SK-N-SH (cell line): ENCODE measurements at regions not wholly inside any gene's neighbourhood (a gene's known extent, or its start where the extent isn't known, plus 50 kb on each side); places are given as distances from the start of the nearest gene placed in this dataset.
"Not testable (repeated sequence)": the region's sequence is repeated elsewhere in the genome, so short reads cannot be mapped to it uniquely, and the experiment has no call there.

Experiments used
- CTCF ChIA-PET: fragments of 300-600, 350-600 bp; formaldehyde crosslinking; extraction: SDS; loops from one replicate; lab custom pipeline; 2021; lab: Yijun Ruan, JAX
- POLR2A ChIA-PET: fragments of 350-600 bp; sonication (Branson Sonifier 250); formaldehyde crosslinking; extraction: SDS; loops from one replicate; lab custom pipeline; 2020; ENCODE audit warnings: antibody characterized with exemption, inconsistent platforms; lab: Yijun Ruan, JAX
- DNase-seq: peaks from one replicate; pipeline ENCODE4 v3.0.0; 2012
- H2AFZ ChIP-seq: fragments of 200-600 bp; sonication (generic); 2 replicates; pipeline ENCODE4 v1.8.1; 2016; ENCODE audit warnings: antibody characterized with exemption, mild to moderate bottlenecking, low read depth
- H3F3A ChIP-seq: fragments of 200-600 bp; sonication (generic); replicated peaks from 2 replicates; pipeline ENCODE3; 2016; ENCODE audit warnings: antibody characterized with exemption, mild to moderate bottlenecking; ENCODE audit not compliant: insufficient read depth
- H3K27ac ChIP-seq, 2 experiments: fragments of 200-500 bp in 1 of 2; fragments of 200-600 bp in 1 of 2; sonication (Bioruptor generic) in 1 of 2; sonication (generic), shearing (Covaris generic) in 1 of 2; 2 replicates each; pipeline versions ENCODE4 v1.5.1 to v1.6.1; 2014 to 2016; ENCODE audit warnings: low read depth in 2 of 2, inconsistent platforms in 1 of 2, low read length in 1 of 2, mild to moderate bottlenecking in 1 of 2, mixed read lengths in 1 of 2
- H3K27me3 ChIP-seq: fragments of 200-600 bp; sonication (generic), shearing (Covaris generic); 2 replicates; pipeline ENCODE4 v1.6.1; 2016; ENCODE audit warnings: mixed run types; ENCODE audit not compliant: insufficient read depth
- H3K36me3 ChIP-seq, 2 experiments: fragments of 200-500 bp in 1 of 2; fragments of 200-600 bp in 1 of 2; sonication (Bioruptor generic) in 1 of 2; sonication (generic) in 1 of 2; replicated peaks in 1 of 2; 2 replicates each; pipeline versions ENCODE3 to v1.5.1; 2014 to 2016; ENCODE audit warnings: low read length in 1 of 2, mild to moderate bottlenecking in 1 of 2; ENCODE audit not compliant: insufficient read depth in 2 of 2, control insufficient read depth in 1 of 2
- H3K4me1 ChIP-seq, 2 experiments: fragments of 200-500 bp in 1 of 2; fragments of 200-600 bp in 1 of 2; sonication (Bioruptor generic) in 1 of 2; sonication (generic), shearing (Covaris generic) in 1 of 2; 2 replicates each; pipeline versions ENCODE4 v1.5.1 to v1.6.1; 2014 to 2016; ENCODE audit warnings: low read depth in 1 of 2, low read length in 1 of 2, mixed run types in 1 of 2; ENCODE audit not compliant: insufficient read depth in 2 of 2, control insufficient read depth in 1 of 2
- H3K4me2 ChIP-seq: fragments of 200-600 bp; sonication (generic), shearing (Covaris generic); 2 replicates; pipeline ENCODE4 v1.6.1; 2017; ENCODE audit warnings: mixed run types
- H3K4me3 ChIP-seq, 2 experiments: fragments of 200-500 bp in 1 of 2; fragments of 200-600 bp in 1 of 2; sonication (Bioruptor generic) in 1 of 2; sonication (generic), shearing (Covaris generic) in 1 of 2; 2 replicates each; pipeline versions ENCODE4 v1.5.1 to v1.8.1; 2014 to 2016; ENCODE audit warnings: low read depth in 2 of 2, inconsistent platforms in 1 of 2, low read length in 1 of 2, mild to moderate bottlenecking in 1 of 2, mixed read lengths in 1 of 2, moderate library complexity in 1 of 2
- H3K79me2 ChIP-seq: fragments of 200-600 bp; sonication (generic); 2 replicates; pipeline ENCODE4 v1.8.1; 2017; ENCODE audit warnings: mild to moderate bottlenecking; ENCODE audit not compliant: insufficient read depth
- H3K9ac ChIP-seq: fragments of 200-600 bp; sonication (generic); 2 replicates; pipeline ENCODE4 v1.6.1; 2017; ENCODE audit warnings: mixed run types
- H3K9me2 ChIP-seq: fragments of 200-600 bp; sonication (generic); 2 replicates; pipeline ENCODE4 v1.6.1; 2017; ENCODE audit warnings: mixed run types
- H3K9me3 ChIP-seq: fragments of 200-600 bp; sonication (generic); 2 replicates; pipeline ENCODE4 v1.6.1; 2017; ENCODE audit warnings: mixed run types, mild to moderate bottlenecking, moderate library complexity
- H4K20me1 ChIP-seq: fragments of 200-600 bp; sonication (generic); 2 replicates; pipeline ENCODE4 v1.6.1; 2017; ENCODE audit warnings: mild to moderate bottlenecking, mixed run types; ENCODE audit not compliant: insufficient read depth
- EZH2phosphoT487 ChIP-seq: fragments of 200-600 bp; sonication (generic); IDR thresholded peaks from 2 replicates; pipeline ENCODE4 v1.6.1; 2017; ENCODE audit warnings: low read depth, mixed run types, mild to moderate bottlenecking, antibody characterized with exemption, moderate library complexity, borderline replicate concordance
- GABPA ChIP-seq: IDR thresholded peaks from 2 replicates; pipeline ENCODE4 v1.4.0; 2012; ENCODE audit warnings: low read depth, mild to moderate bottlenecking
- IRF3 ChIP-seq: fragments of 150-350 bp; IDR thresholded peaks from 2 replicates; pipeline ENCODE4 v1.6.1; 2016; ENCODE audit warnings: mild to moderate bottlenecking, low read depth, low read length
- JUND ChIP-seq: IDR thresholded peaks from 2 replicates; pipeline ENCODE4 v1.4.0; 2012
- WGBS: methylation state at CpG from one replicate; pipeline ENCODE4 v1.1.6; 2017; ENCODE audit warnings: low lambda C conversion rate; 5-methylcytosine and 5-hydroxymethylcytosine counted together
- TF ChIP-seq, protein P1 (sequence below): IDR thresholded peaks from 2 replicates; pipeline ENCODE4 v1.6.1; 2012; ENCODE audit warnings: mild to moderate bottlenecking, low read depth, low read length, moderate library complexity
- TF ChIP-seq, protein P2 (sequence below): IDR thresholded peaks from 2 replicates; pipeline ENCODE4 v1.4.0; 2012; ENCODE audit warnings: low read depth, borderline replicate concordance

- TF ChIP-seq, protein P1, sequence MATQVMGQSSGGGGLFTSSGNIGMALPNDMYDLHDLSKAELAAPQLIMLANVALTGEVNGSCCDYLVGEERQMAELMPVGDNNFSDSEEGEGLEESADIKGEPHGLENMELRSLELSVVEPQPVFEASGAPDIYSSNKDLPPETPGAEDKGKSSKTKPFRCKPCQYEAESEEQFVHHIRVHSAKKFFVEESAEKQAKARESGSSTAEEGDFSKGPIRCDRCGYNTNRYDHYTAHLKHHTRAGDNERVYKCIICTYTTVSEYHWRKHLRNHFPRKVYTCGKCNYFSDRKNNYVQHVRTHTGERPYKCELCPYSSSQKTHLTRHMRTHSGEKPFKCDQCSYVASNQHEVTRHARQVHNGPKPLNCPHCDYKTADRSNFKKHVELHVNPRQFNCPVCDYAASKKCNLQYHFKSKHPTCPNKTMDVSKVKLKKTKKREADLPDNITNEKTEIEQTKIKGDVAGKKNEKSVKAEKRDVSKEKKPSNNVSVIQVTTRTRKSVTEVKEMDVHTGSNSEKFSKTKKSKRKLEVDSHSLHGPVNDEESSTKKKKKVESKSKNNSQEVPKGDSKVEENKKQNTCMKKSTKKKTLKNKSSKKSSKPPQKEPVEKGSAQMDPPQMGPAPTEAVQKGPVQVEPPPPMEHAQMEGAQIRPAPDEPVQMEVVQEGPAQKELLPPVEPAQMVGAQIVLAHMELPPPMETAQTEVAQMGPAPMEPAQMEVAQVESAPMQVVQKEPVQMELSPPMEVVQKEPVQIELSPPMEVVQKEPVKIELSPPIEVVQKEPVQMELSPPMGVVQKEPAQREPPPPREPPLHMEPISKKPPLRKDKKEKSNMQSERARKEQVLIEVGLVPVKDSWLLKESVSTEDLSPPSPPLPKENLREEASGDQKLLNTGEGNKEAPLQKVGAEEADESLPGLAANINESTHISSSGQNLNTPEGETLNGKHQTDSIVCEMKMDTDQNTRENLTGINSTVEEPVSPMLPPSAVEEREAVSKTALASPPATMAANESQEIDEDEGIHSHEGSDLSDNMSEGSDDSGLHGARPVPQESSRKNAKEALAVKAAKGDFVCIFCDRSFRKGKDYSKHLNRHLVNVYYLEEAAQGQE, result no peak
Observed at GRCh38 chr2:20946468-20946867, 97.4 kb downstream of the APOB start (continued).

GRCh38 chr2:20943721-20944120, 100.2 kb downstream of the APOB start:
- CTCF ChIA-PET, result interaction anchor here (0.7 to 2.4 kb wide), 5 partner anchors 8 to 301 kb away, joined by 3 to 9 read pairs (median 5); no protein-coding TSS in a partner anchor

GRCh38 chr2:20942646-20943125, 101.2 kb downstream of the APOB start:
- H3K9me3 ChIP-seq, result no peaks in the 10 kb centered on the region
- no peaks in the 10 kb centered on the region for H3F3A ChIP-seq
- no peaks in the 10 kb centered on the region for H3K9me2 ChIP-seq
- ChIA-PET POLR2A (no interaction called here), CTCF (interaction anchor here (1.2 kb wide), 1 partner anchor 18 kb away, joined by 3 read pairs; no protein-coding TSS in a partner anchor)
- no peaks in the 10 kb centered on the region for H3K36me3 ChIP-seq
- 22% methylated on average over 4 of the region's 5 CpGs for WGBS
- H2AFZ ChIP-seq, result no peak overlapping the region
- H4K20me1 ChIP-seq, result no peaks in the 10 kb centered on the region
- no peak overlapping the region for H3K4me3 ChIP-seq
- TF ChIP-seq EZH2phosphoT487, result no peak
- TF ChIP-seq GABPA, result no peak
- TF ChIP-seq, protein P2, sequence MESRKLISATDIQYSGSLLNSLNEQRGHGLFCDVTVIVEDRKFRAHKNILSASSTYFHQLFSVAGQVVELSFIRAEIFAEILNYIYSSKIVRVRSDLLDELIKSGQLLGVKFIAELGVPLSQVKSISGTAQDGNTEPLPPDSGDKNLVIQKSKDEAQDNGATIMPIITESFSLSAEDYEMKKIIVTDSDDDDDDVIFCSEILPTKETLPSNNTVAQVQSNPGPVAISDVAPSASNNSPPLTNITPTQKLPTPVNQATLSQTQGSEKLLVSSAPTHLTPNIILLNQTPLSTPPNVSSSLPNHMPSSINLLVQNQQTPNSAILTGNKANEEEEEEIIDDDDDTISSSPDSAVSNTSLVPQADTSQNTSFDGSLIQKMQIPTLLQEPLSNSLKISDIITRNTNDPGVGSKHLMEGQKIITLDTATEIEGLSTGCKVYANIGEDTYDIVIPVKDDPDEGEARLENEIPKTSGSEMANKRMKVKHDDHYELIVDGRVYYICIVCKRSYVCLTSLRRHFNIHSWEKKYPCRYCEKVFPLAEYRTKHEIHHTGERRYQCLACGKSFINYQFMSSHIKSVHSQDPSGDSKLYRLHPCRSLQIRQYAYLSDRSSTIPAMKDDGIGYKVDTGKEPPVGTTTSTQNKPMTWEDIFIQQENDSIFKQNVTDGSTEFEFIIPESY, result no peak
- no peak for TF ChIP-seq IRF3
- TF ChIP-seq JUND, result no peak
- DNase-seq, result no peak
- H3K4me1 ChIP-seq, result no peaks in the 10 kb centered on the region
- no peak overlapping the region for H3K27ac ChIP-seq
- peaks cover 19% of the 10 kb centered on the region; the same call in 1 of the 2 replicates for H3K27me3 ChIP-seq
- no peak overlapping the region for H3K4me2 ChIP-seq
- no peaks in the 10 kb centered on the region for H3K79me2 ChIP-seq
- H3K9ac ChIP-seq, result no peak overlapping the region

More at GRCh38 chr2:20943721-20944120, 100.2 kb downstream of the APOB start:
- H3K4me1 ChIP-seq, H3K79me2 ChIP-seq, H3F3A ChIP-seq, H3K9ac ChIP-seq, H3K4me3 ChIP-seq, H3K9me2 ChIP-seq, DNase-seq, H3K4me2 ChIP-seq, H3K36me3 ChIP-seq, H3K9me3 ChIP-seq, H2AFZ ChIP-seq, POLR2A ChIA-PET, H4K20me1 ChIP-seq, H3K27ac ChIP-seq: not testable (repeated sequence)
- peaks cover 19% of the 10 kb centered on the region; the same call in 1 of the 2 replicates for H3K27me3 ChIP-seq
- 38% methylated on average over 6 of the region's 6 CpGs for WGBS
